HG02943 (cell line): ENCODE measurements at regions not wholly inside any gene's neighbourhood (a gene's known extent, or its start where the extent isn't known, plus 50 kb on each side); places are given as distances from the start of the nearest gene placed in this dataset.

Experiments used
- ATAC-seq: cut with Tn5 transposase; IDR thresholded peaks from one replicate; pipeline ENCODE4 v1.9.1; 2021; ENCODE audit warnings: mild to moderate bottlenecking, low read depth, moderate library complexity; ENCODE audit not compliant: unreplicated experiment

DNA sequence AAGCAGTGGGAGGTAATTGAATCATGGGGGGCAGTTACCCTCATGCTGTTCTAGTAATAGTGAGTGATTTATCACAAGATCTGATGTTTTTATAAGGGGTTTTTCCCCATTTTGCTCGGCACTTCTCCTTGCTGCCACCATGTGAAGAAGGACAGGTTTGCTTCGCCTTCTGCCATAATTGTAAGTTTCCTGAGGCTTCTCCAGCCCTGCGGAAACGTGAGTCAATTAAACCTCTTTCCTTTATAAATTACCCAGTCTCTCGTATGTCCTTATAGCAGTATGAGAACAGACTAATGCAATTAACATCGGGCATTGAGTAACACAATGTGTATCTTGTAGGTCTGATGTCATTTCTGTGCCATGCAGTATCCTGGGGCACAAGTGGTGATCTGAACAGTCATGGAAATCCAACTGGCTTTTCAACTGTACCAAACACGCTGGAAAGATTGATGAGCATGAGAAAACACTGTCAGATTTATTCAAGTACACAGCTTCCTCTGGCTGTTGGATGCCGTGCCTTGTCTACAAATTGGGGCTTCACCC, 208.6 kb upstream of the KIAA1217 start:
- no peak for ATAC-seq

- ATAC-seq, result no peak
These were observed 202.2 kb upstream of the KIAA1217 start for GRCh38 chr10:24006741-24007140.

DNA sequence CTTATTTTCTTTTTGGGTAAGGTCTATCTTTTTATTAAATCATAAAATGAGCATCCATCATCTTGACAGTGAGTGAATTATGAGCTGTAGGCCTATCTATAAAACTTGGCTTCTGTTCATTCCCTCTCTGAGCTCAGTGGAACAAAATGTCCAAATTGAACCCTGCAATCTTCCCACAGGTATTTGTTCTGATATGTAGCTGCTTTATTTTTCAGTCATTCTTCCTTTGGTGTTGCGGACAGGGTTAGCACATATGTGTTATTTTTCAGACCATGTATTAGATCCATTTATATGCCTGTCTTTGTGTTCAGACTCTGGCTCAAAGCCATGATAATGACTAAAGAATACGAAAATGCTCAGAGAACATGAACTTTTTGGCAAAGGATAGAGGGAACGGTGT, 201.6 kb upstream of the KIAA1217 start:
- ATAC-seq, result no peak

DNA sequence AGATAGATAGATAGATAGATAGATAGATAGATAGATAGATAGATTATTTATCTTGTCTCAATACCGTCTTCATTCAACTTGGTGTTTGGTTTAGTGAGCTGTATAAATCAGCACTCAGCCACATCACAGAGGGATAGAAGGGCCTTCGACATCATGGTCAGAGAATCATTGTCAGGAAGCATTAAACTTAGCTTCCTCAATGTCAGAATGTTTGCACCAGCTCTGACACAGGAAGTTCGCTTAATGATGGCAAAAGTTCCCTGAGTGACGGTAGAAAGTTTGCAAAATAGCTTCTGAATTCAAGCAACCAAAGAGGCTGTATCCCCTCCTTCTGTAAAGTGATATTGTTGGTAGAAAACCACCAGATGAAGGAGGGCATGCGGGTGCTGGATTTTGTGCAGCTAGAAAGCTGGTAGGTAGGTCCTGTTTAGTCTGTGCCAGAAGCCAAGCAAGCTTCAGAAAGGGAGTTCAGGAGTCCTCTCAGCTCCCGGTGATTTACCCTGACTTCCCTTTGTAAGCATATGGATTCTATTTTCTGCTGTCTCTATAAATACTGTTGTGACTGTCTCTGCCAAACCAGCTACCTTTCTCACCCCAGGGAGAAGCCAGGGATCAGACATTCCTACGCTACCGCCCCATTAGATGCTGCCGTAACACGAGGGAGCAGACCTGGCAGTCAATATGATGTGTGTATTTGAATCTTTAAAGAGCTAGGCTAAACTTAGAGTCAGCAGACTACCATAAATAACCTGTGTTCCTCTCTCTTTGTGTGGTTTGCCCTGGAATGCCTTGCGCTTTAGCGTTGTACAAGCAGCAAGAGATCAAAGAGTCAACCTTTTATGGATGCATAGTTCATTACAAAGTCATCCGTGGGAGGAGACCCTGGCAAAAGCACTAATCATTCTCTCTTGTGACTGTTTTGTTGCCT, 200.5 kb upstream of the KIAA1217 start:
- ATAC-seq, result no peak

GRCh38 chr10:24009115-24009514, 199.8 kb upstream of the KIAA1217 start:
- ATAC-seq, result no peak

GRCh38 chr10:24009736-24010135, 199.2 kb upstream of the KIAA1217 start:
- no peak for ATAC-seq

DNA sequence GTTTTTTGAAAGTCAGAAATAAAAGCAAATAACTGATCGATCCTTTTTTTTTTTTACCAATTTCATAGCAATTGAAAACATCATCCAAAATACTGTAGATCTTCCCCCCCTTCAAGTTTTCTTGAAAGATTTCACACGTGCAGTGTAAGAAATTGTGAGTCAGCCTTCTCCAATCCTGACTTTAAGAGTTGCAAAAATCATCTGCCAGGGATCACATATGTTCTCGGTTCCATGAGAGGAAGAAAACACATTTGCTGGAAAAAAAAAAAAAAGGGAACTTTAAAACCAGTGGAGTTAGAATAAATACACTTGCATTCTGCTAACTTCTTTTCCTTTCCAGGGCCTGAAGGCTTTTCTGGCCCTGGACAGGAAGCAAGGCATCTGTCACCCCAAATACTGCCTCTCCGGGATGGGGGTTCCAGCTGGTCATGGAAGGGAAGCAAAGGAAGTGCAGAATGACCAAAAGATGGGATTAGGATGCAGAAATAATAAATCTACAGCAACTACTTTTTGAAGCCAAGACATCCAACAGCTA, 198.4 kb upstream of the KIAA1217 start:
- ATAC-seq, result no peak

DNA sequence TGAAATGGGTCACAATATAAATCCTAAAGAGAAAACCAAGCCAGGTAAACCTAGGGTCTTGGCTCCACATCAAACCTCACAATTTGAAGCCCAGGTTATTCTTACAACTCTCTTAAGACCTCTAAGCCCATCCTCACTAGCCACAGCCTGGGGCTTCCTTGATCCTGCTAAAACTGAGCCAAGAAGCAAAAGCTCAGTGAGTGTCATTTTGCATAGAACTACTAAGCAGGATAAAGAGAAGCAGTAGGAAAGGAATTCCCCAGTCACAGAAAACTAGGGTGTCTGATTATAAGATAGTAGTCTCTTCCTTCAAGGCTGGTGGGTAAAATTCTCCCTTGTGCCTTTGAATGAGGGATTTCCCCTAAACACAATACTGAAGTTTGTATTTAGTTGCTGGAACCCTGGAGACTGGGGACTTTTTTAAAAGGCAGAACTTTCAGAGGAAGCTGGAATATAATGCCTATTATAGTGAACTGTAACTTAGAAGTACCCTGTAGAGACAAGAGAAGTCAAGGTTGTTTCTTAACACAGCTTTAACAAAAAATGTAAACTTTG, 196.6 kb upstream of the KIAA1217 start:
- no peak for ATAC-seq

DNA sequence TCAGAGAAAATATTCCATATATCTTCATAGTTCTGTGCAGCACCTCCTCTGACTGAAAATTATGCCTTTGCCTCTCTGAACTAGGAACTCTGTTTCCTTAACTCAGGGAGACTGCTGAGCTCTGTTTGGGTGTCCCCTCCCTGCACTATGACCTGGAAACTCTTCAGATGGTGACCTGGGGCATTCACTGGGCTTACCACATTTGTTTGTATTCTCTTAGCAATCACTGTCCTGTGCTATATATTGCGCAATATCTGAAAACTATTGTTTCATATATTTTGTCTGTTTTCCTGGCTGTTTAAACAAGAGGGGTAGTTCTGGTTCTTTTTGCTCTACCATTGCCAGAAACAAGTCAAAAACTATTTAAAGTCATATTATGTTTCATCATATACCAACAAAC, 181.8 kb upstream of the KIAA1217 start:
- no peak for ATAC-seq

- ATAC-seq, result no peak
These were observed 174.4 kb upstream of the KIAA1217 start for GRCh38 chr10:24034571-24034970.

DNA sequence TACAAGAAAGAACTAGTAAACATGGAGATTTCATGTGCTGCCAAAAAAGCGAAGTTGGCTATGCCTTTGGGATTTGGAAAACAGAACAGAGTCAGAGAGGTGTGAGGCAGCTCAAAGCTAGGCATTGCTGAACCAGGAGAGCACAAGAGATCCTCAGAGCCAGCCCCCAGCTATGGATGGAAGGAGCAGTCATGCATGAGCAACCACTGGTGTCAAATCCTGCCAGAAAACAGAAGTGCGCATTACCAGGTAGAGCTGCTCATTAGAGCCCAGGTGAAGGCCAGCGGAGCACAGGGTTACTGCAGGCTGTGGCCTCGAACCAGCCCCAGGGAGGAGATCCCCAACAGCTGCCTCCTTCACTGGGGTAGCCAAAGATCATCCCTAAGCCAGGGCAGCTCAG, 173.2 kb upstream of the KIAA1217 start:
- no peak for ATAC-seq

DNA sequence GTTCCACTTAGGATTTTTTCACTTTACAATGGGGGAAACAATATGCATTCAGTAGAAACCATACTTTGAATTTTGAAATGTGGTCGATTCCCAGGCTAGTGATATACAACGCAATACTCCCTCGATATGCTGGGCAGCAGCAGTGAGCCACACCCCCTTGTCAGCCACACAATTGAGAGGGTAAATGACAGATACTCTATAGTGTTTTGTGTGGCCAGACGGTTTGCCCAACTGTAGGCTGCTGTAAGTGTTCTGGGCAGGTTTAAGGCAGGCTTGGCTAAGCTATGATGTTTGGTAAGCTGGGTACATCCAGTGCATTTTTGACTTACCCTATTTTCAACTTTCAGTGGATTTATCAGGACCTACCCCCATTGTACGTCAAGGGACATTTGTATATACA, 169.6 kb upstream of the KIAA1217 start:
- ATAC-seq, result no peak

DNA sequence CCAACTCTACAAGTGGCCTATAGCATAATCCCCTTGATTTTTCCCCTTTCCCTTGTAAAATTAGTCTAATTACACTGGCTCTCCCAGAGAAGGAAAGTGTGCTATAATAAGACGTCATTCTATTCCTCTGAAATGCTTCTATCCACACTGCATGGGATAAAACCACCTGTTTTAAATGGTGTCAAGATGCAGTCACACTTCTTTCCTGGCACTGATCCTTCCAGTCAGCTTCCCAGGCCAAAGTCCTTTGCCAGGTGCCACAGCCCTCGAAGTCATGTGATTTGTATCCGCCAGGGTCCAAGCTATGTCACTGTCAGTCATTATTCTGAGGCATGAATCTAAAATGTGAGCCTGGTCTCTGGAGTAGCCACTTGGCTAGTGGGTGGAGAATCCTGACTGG, 169.0 kb upstream of the KIAA1217 start:
- no peak for ATAC-seq

DNA sequence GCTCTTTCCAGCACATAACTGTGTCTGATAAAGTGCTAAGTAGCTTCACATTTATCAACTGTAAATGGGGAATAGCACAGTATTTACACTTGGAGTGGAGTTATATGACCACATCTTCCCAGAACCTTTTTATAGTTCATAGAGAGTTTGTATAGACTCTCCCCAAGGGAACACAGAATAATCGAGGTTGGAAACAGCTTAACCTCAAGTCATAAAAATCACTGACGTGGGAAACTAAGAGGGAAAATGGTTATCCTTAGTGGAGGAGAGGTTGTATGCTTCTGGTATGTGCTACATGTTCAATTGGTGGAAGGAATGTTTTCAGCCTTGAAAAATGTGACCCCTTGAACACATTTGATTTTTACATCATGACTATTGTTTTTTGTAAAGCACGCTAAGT, 167.9 kb upstream of the KIAA1217 start:
- no peak for ATAC-seq

- no peak for ATAC-seq
These were observed 167.1 kb upstream of the KIAA1217 start for GRCh38 chr10:24041834-24042233.

GRCh38 chr10:24042884-24043283, 166.1 kb upstream of the KIAA1217 start:
- no peak for ATAC-seq

- ATAC-seq, result no peak
These were observed 162.9 kb upstream of the KIAA1217 start for GRCh38 chr10:24046060-24046459.

- no peak for ATAC-seq
These were observed 161.8 kb upstream of the KIAA1217 start for GRCh38 chr10:24047176-24047575.

- no peak for ATAC-seq
These were observed 154.5 kb upstream of the KIAA1217 start for GRCh38 chr10:24054421-24054820.

GRCh38 chr10:24080207-24080606, 128.7 kb upstream of the KIAA1217 start:
- no peak for ATAC-seq

GRCh38 chr10:24086296-24087086, 122.4 kb upstream of the KIAA1217 start:
- ATAC-seq, result no peak
